ENCODE measurements at regions not wholly inside any gene's neighbourhood (a gene's known extent, or its start where the extent isn't known, plus 50 kb on each side); places are given as distances from the start of the nearest gene placed in this dataset.
A peak's percentile ranks its signal among the peaks of the same experiment; 100 is the strongest.

- Histone ChIP-seq H3K4me1 (peaks cover 0 to 28% (median 14%) of the 10 kb centered on the region in 4 donors), H3K9me3 (no peaks in the 10 kb centered on the region), H3K27me3 (no peaks in the 10 kb centered on the region), H3K36me3 (peaks cover 0 to 9% (median 4%) of the 10 kb centered on the region in 4 donors), H3K27ac (replicated peaks in 1 of 4) (no peak overlapping the region), H3K4me3 (no peak overlapping the region)
- intact Hi-C loops (cut with DNase I) = no loop called here
- no peak for DNase-seq (ENCODE audit: extremely low spot score)
- WGBS = 87% methylated on average over 5 of the region's 5 CpGs
- TF ChIP-seq EP300 (IDR thresholded peaks at IDR 0.05) = no peak
- TF ChIP-seq POLR2AphosphoS5 (IDR thresholded peaks at IDR 0.05) = no peak
- TF ChIP-seq POLR2A (IDR thresholded peaks at IDR 0.05; ENCODE audit: low read depth) = no peak
- TF ChIP-seq CTCF (IDR thresholded peaks at IDR 0.05) = peak; percentile 14 to 46 (median 31)
These were observed 284.9 kb downstream of the KLF12 start for GRCh38 chr13:73849292-73849691.

GRCh38 chr13:73844986-73845385 is 289.2 kb downstream of the KLF12 start:
- Histone ChIP-seq H3K36me3 (peaks cover 0 to 9% (median 4%) of the 10 kb centered on the region in 4 donors), H3K27me3 (no peaks in the 10 kb centered on the region), H3K4me3 (no peak overlapping the region), H3K4me1 (peaks cover 0 to 15% (median 9%) of the 10 kb centered on the region in 4 donors), H3K9me3 (no peaks in the 10 kb centered on the region), H3K27ac (replicated peaks in 1 of 4) (no peak overlapping the region)
- no peak for TF ChIP-seq CTCF (IDR thresholded peaks at IDR 0.05)
- TF ChIP-seq POLR2A (IDR thresholded peaks at IDR 0.05; ENCODE audit: low read depth) = no peak
- TF ChIP-seq POLR2AphosphoS5 (IDR thresholded peaks at IDR 0.05) = no peak
- TF ChIP-seq EP300 (IDR thresholded peaks at IDR 0.05) = no peak
- no peak for DNase-seq (ENCODE audit: extremely low spot score)
- 97% methylated on average over 1 of the region's 1 CpG for WGBS
- intact Hi-C loops (cut with DNase I) = no loop called here

GRCh38 chr13:73842626-73843025 is 291.6 kb downstream of the KLF12 start:
- DNase-seq (ENCODE audit: extremely low spot score) = no peak
- 78% methylated on average over 4 of the region's 4 CpGs for WGBS
- Histone ChIP-seq H3K4me1 (peaks cover 0 to 7% (median 6%) of the 10 kb centered on the region in 4 donors), H3K27me3 (no peaks in the 10 kb centered on the region), H3K4me3 (no peak overlapping the region), H3K27ac (replicated peaks in 1 of 4) (no peak overlapping the region), H3K36me3 (peaks cover 0 to 9% (median 4%) of the 10 kb centered on the region in 4 donors), H3K9me3 (no peaks in the 10 kb centered on the region)
- intact Hi-C loops (cut with DNase I) = no loop called here
- no peak for TF ChIP-seq EP300 (IDR thresholded peaks at IDR 0.05)
- no peak for TF ChIP-seq POLR2A (IDR thresholded peaks at IDR 0.05; ENCODE audit: low read depth)

- WGBS = 96% methylated on average over 5 of the region's 5 CpGs
- Histone ChIP-seq H3K4me3 (no peak overlapping the region), H3K36me3 (peaks cover 0 to 9% (median 4%) of the 10 kb centered on the region in 4 donors), H3K4me1 (peaks cover 0 to 7% (median 6%) of the 10 kb centered on the region in 4 donors), H3K27ac (replicated peaks in 1 of 4) (no peak overlapping the region), H3K9me3 (no peaks in the 10 kb centered on the region), H3K27me3 (no peaks in the 10 kb centered on the region)
- intact Hi-C loops (cut with DNase I) = no loop called here
- no peak for DNase-seq (ENCODE audit: extremely low spot score)
- TF ChIP-seq POLR2AphosphoS5 (IDR thresholded peaks at IDR 0.05) (no peak), POLR2A (IDR thresholded peaks at IDR 0.05; ENCODE audit: low read depth) (no peak)
These were observed 292.0 kb downstream of the KLF12 start for GRCh38 chr13:73842184-73842583.

GRCh38 chr13:73837147-73837546 is 297.1 kb downstream of the KLF12 start:
- 87% methylated on average over 5 of the region's 5 CpGs for WGBS
- intact Hi-C loops (cut with DNase I) = loop anchor here (5.0 to 10.0 kb wide), 3 partner anchors 80 to 448 kb away; partner anchors contain the start of gene KLF12

More at GRCh38 chr13:73837147-73837546, 297.1 kb downstream of the KLF12 start:
- H3K4me3 ChIP-seq = no peak overlapping the region
- H3K27me3 ChIP-seq = no peaks in the 10 kb centered on the region
- H3K4me1 ChIP-seq = peaks cover 0 to 25% (median 11%) of the 10 kb centered on the region in 4 donors
- H3K9me3 ChIP-seq = no peaks in the 10 kb centered on the region
- no peak overlapping the region for H3K27ac ChIP-seq (replicated peaks in 1 of 4)
- no peak for TF ChIP-seq EP300 (IDR thresholded peaks at IDR 0.05)
- TF ChIP-seq POLR2A (IDR thresholded peaks at IDR 0.05; ENCODE audit: low read depth) = no peak
- TF ChIP-seq POLR2AphosphoS5 (IDR thresholded peaks at IDR 0.05) = no peak
- no peak for TF ChIP-seq CTCF (IDR thresholded peaks at IDR 0.05)
- no peaks in the 10 kb centered on the region for H3K36me3 ChIP-seq
- DNase-seq (ENCODE audit: extremely low spot score) = no peak

Data from esophagus muscularis mucosa (tissue), 4 donors.